ENCODE measurements at regions not wholly inside any gene's neighbourhood (a gene's known extent, or its start where the extent isn't known, plus 50 kb on each side); places are given as distances from the start of the nearest gene placed in this dataset.

DNA sequence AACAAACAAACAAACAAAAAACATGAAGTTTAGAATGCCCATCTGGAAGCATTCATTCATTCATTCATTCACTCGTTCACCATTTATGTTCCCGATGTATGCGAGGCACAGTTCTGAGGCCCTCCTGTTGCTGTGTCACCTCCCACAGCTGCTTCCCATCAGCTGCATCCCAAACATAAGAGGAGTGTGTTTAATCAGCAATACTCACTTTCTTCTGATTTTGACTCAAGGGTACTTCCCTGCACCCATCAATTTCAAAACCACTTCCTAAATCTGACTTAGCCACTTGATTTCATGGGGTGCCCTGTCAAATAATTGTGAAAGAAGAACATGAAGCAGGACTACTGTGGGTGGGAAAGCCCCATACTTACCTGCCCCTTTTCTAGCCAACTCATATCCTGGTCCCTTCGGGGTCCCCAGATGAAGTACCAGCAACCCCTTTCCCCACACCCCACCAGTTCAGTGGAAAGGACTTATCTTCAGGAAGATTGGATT lies 128.0 kb upstream of the IL12B start:
- no peak for FAIRE-seq
- intact Hi-C loops (cut with micrococcal nuclease), result no loop called here

DNA sequence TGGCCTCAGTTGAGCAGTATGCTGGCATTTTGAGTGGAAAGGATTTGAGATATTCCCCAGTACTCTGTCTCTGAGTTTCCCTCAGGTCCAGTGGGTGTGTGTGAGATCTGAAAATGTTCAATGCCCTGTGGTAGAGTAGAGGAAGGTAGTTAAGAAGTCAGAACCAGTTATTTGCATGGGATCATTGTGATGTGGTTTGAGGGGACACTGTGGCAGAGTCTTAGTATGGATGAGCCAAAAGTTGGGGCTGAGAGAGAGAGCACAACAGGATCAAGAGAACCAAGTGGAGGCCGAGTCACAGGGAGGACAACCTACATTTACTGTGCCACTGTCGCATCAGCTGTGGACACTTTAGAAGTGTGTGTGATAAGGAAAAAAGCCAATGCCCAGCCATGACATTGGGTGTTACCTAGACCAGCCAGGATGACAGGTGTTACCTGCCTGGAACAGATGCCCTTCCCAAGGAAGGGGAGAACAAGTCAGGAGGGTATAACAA lies 128.9 kb upstream of the IL12B start:
- TF ChIP-seq DIDO1 (tag; IDR thresholded peaks at IDR 0.05; ENCODE audit: low read depth), result no peak
- TF ChIP-seq, protein P1, sequence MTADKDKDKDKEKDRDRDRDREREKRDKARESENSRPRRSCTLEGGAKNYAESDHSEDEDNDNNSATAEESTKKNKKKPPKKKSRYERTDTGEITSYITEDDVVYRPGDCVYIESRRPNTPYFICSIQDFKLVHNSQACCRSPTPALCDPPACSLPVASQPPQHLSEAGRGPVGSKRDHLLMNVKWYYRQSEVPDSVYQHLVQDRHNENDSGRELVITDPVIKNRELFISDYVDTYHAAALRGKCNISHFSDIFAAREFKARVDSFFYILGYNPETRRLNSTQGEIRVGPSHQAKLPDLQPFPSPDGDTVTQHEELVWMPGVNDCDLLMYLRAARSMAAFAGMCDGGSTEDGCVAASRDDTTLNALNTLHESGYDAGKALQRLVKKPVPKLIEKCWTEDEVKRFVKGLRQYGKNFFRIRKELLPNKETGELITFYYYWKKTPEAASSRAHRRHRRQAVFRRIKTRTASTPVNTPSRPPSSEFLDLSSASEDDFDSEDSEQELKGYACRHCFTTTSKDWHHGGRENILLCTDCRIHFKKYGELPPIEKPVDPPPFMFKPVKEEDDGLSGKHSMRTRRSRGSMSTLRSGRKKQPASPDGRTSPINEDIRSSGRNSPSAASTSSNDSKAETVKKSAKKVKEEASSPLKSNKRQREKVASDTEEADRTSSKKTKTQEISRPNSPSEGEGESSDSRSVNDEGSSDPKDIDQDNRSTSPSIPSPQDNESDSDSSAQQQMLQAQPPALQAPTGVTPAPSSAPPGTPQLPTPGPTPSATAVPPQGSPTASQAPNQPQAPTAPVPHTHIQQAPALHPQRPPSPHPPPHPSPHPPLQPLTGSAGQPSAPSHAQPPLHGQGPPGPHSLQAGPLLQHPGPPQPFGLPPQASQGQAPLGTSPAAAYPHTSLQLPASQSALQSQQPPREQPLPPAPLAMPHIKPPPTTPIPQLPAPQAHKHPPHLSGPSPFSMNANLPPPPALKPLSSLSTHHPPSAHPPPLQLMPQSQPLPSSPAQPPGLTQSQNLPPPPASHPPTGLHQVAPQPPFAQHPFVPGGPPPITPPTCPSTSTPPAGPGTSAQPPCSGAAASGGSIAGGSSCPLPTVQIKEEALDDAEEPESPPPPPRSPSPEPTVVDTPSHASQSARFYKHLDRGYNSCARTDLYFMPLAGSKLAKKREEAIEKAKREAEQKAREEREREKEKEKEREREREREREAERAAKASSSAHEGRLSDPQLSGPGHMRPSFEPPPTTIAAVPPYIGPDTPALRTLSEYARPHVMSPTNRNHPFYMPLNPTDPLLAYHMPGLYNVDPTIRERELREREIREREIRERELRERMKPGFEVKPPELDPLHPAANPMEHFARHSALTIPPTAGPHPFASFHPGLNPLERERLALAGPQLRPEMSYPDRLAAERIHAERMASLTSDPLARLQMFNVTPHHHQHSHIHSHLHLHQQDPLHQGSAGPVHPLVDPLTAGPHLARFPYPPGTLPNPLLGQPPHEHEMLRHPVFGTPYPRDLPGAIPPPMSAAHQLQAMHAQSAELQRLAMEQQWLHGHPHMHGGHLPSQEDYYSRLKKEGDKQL (CRISPR knock-in tag; IDR thresholded peaks at IDR 0.05; ENCODE audit: borderline replicate concordance), result no peak
- TF ChIP-seq RBM14 (IDR thresholded peaks at IDR 0.05; ENCODE audit: borderline replicate concordance, insufficient read depth, low read depth, low read length), result no peak
- Histone ChIP-seq H3K27me3 (ENCODE audit: control insufficient read depth in 2 of 2, insufficient read depth in 2 of 2, low read length in 2 of 2) (no peaks in the 10 kb centered on the region), H3K27ac (ENCODE audit: extremely low read depth, low read depth, low read length) (no peak overlapping the region), H2AFZ (ENCODE audit: low read depth, low read length) (no peak overlapping the region), H3K4me3 (no peak overlapping the region), H3K4me2 (ENCODE audit: insufficient read depth, low read length) (no peak overlapping the region), H3K36me3 (ENCODE audit: control insufficient read depth, insufficient read depth, low read length) (no peaks in the 10 kb centered on the region), H3K4me1 (replicated peaks in 1 of 2; ENCODE audit: control insufficient read depth in 2 of 2, insufficient read depth in 2 of 2, low read length in 2 of 2) (no peaks in the 10 kb centered on the region), H3K79me2 (ENCODE audit: control insufficient read depth, insufficient read depth, low read length) (no peaks in the 10 kb centered on the region), H3K9ac (ENCODE audit: insufficient read depth in 1 of 2, low read depth in 2 of 2, low read length in 2 of 2) (no peak overlapping the region), H3K9me1 (ENCODE audit: control insufficient read depth, insufficient read depth, low read length) (no peaks in the 10 kb centered on the region), H3K9me3 (replicated peaks; ENCODE audit: control insufficient read depth, insufficient read depth, low read depth, low read length) (no peaks in the 10 kb centered on the region), H4K20me1 (replicated peaks; ENCODE audit: control insufficient read depth, insufficient read depth, low read length) (no peaks in the 10 kb centered on the region)
- DNase-seq (ENCODE audit: extremely low read depth in 1 of 4, low spot score in 3 of 4), result no peak
- no peak for ATAC-seq
- ChIA-PET CTCF (ENCODE audit: low intra/inter-chr PET ratio) (no interaction called here), POLR2A (no interaction called here)
- in situ Hi-C loops (cut with MboI) (no loop called here), intact Hi-C loops (cut with micrococcal nuclease) (no loop called here)
- no TSS peak for BruUV-seq (replicated peaks)
- 0% methylated on average over 2 of the region's 2 CpGs for WGBS (ENCODE audit: insufficient coverage, low coverage, missing lambda C conversion rate)
- FAIRE-seq, result no peak

More for the DNA sequence above, 128.0 kb upstream of the IL12B start:
- Histone ChIP-seq H3K9me1 (ENCODE audit: control insufficient read depth, insufficient read depth, low read length) (no peaks in the 10 kb centered on the region), H3K4me2 (ENCODE audit: insufficient read depth, low read length) (no peak overlapping the region), H3K4me1 (replicated peaks in 1 of 2; ENCODE audit: control insufficient read depth in 2 of 2, insufficient read depth in 2 of 2, low read length in 2 of 2) (no peaks in the 10 kb centered on the region), H3K9me3 (replicated peaks; ENCODE audit: control insufficient read depth, insufficient read depth, low read depth, low read length) (no peaks in the 10 kb centered on the region), H3K36me3 (ENCODE audit: control insufficient read depth, insufficient read depth, low read length) (no peaks in the 10 kb centered on the region), H3K4me3 (no peak overlapping the region), H3K9ac (ENCODE audit: insufficient read depth in 1 of 2, low read depth in 2 of 2, low read length in 2 of 2) (no peak overlapping the region), H2AFZ (ENCODE audit: low read depth, low read length) (no peak overlapping the region), H4K20me1 (replicated peaks; ENCODE audit: control insufficient read depth, insufficient read depth, low read length) (no peaks in the 10 kb centered on the region), H3K27ac (ENCODE audit: extremely low read depth, low read depth, low read length) (no peak overlapping the region), H3K79me2 (ENCODE audit: control insufficient read depth, insufficient read depth, low read length) (no peaks in the 10 kb centered on the region), H3K27me3 (ENCODE audit: control insufficient read depth in 2 of 2, insufficient read depth in 2 of 2, low read length in 2 of 2) (no peaks in the 10 kb centered on the region)
- no TSS peak for BruUV-seq (replicated peaks)
- POLR2A ChIA-PET, result no interaction called here
- 0% methylated on average over 4 of the region's 4 CpGs for WGBS (ENCODE audit: insufficient coverage, low coverage, missing lambda C conversion rate)
- DNase-seq (ENCODE audit: extremely low read depth in 1 of 4, low spot score in 3 of 4) (no peak), ATAC-seq (no peak)
- TF ChIP-seq ZNF24 (IDR thresholded peaks at IDR 0.05), result peak; percentile 38; the same call in 1 of the 2 replicates
- no peak for TF ChIP-seq RBM15 (IDR thresholded peaks at IDR 0.05; ENCODE audit: insufficient read depth, low read length)
- in situ Hi-C loops (cut with MboI), result no loop called here
- CTCF ChIA-PET (ENCODE audit: low intra/inter-chr PET ratio), result no interaction called here
